HCT116 (cell line): ENCODE measurements at regions not wholly inside any gene's neighbourhood (a gene's known extent, or its start where the extent isn't known, plus 50 kb on each side); places are given as distances from the start of the nearest gene placed in this dataset.

Source experiments
- ATAC-seq: fragments of 200-7000 bp; cut with Tn5 transposase; 2 replicates; pipeline ENCODE4 v1.9.1; 2020; ENCODE audit warnings: mild to moderate bottlenecking, moderate library complexity
- BruUV-seq: library from RNA; stranded (reverse); fragments of 400-500 nt; replicated peaks from 2 replicates; lab custom pipeline; 2021; lab: Mats Ljungman, UMichigan
- CTCF ChIA-PET: fragments of 300-600 bp; sonication (Branson Sonifier 250); formaldehyde crosslinking; loops from one replicate; lab custom pipeline; 2021; ENCODE audit warnings: antibody characterized with exemption; lab: Charles Lee
- POLR2A ChIA-PET: fragments of 300-600, 350-600 bp; sonication (Branson Sonifier 250); formaldehyde crosslinking; loops from one replicate; lab custom pipeline; 2021; ENCODE audit warnings: antibody characterized with exemption; lab: Charles Lee
- RAD21 ChIA-PET, 2 experiments: fragments of 300-600 bp; sonication (Branson Sonifier 250); formaldehyde crosslinking; loops; one replicate each; lab custom pipeline; 2023; ENCODE audit warnings: low total read pairs in 2 of 2; ENCODE audit not compliant: uncharacterized antibody in 2 of 2, unreplicated experiment in 2 of 2, low non-redundant PET in 1 of 2; lab: Charles Lee
- DNase-seq: peaks from one replicate; pipeline ENCODE4 v3.0.0-alpha.2; 2010; ENCODE audit warnings: low read depth, low spot score
- H2AFZ ChIP-seq: fragments of 200-600 bp; shearing (Covaris generic), sonication (generic); 2 replicates; pipeline ENCODE4 v1.6.1; 2017; ENCODE audit warnings: low read depth, mixed run types, mixed read lengths, antibody characterized with exemption, low read length; ENCODE audit not compliant: poor library complexity, severe bottlenecking
- H3K27ac ChIP-seq: 2 replicates; pipeline ENCODE4 v1.5.1; 2012; ENCODE audit warnings: low read depth, low read length
- H3K27me3 ChIP-seq: fragments of 200-600 bp; sonication (generic); 2 replicates; pipeline ENCODE4 v1.6.1; 2016; ENCODE audit warnings: mixed run types, low read length, mixed read lengths; ENCODE audit not compliant: insufficient read depth
- H3K36me3 ChIP-seq, 2 experiments: fragments of 200-500 bp in 1 of 2; fragments of 200-600 bp in 1 of 2; sonication (Bioruptor generic) in 1 of 2; sonication (generic) in 1 of 2; 2 replicates each; pipeline versions ENCODE4 v1.5.1 to v1.6.1; 2014 to 2016; ENCODE audit warnings: low read length in 2 of 2, inconsistent platforms in 1 of 2, mixed read lengths in 1 of 2, mixed run types in 1 of 2; ENCODE audit not compliant: insufficient read depth in 2 of 2, control insufficient read depth in 1 of 2
- H3K4me1 ChIP-seq, 2 experiments: fragments of 200-600 bp in 1 of 2; sonication (generic) in 1 of 2; 2 replicates each; pipeline versions ENCODE4 v1.5.1 to v1.6.1; 2012 to 2017; ENCODE audit warnings: low read length in 2 of 2, inconsistent platforms in 1 of 2, mild to moderate bottlenecking in 1 of 2, mixed read lengths in 1 of 2, mixed run types in 1 of 2, moderate library complexity in 1 of 2; ENCODE audit not compliant: insufficient read depth in 2 of 2, control insufficient read depth in 1 of 2
- H3K4me2 ChIP-seq: fragments of 200-600 bp; sonication (generic); 2 replicates; pipeline ENCODE4 v1.6.1; 2017; ENCODE audit warnings: mixed run types, low read length, mixed read lengths
- H3K4me3 ChIP-seq, 2 experiments: fragments of 200-600 bp in 1 of 2; sonication (generic) in 1 of 2; replicated peaks in 1 of 2; 2 replicates each; pipeline ENCODE4 v1.5.1; 2011 to 2016; ENCODE audit warnings: low read length in 2 of 2, control low read depth in 1 of 2, low read depth in 1 of 2, mild to moderate bottlenecking in 1 of 2, mixed read lengths in 1 of 2, mixed run types in 1 of 2
- H3K79me2 ChIP-seq: fragments of 200-600 bp; sonication (generic); 2 replicates; pipeline ENCODE4 v1.6.1; 2017; ENCODE audit warnings: mild to moderate bottlenecking, mixed run types, low read length, moderate library complexity, mixed read lengths; ENCODE audit not compliant: insufficient read depth
- H3K9ac ChIP-seq: fragments of 200-600 bp; sonication (generic); 2 replicates; pipeline ENCODE4 v1.6.1; 2016; ENCODE audit warnings: low read length, mixed read lengths
- H3K9me2 ChIP-seq: fragments of 200-600 bp; sonication (generic), shearing (Covaris generic); 2 replicates; pipeline ENCODE4 v1.6.1; 2017; ENCODE audit warnings: mixed run types, mild to moderate bottlenecking, moderate library complexity; ENCODE audit not compliant: insufficient read depth
- H3K9me3 ChIP-seq, 2 experiments: fragments of 200-500 bp in 1 of 2; fragments of 200-600 bp in 1 of 2; sonication (Bioruptor generic) in 1 of 2; sonication (generic) in 1 of 2; 2 replicates each; pipeline ENCODE4 v1.6.1; 2014 to 2017; ENCODE audit warnings: low read length in 2 of 2, mixed read lengths in 2 of 2, inconsistent platforms in 1 of 2, low read depth in 1 of 2, mild to moderate bottlenecking in 1 of 2, mixed run types in 1 of 2, moderate library complexity in 1 of 2; ENCODE audit not compliant: control insufficient read depth in 1 of 2, insufficient read depth in 1 of 2
- H4K20me1 ChIP-seq: fragments of 200-600 bp; sonication (generic), shearing (Covaris generic); 2 replicates; pipeline ENCODE4 v1.6.1; 2017; ENCODE audit warnings: mixed run types, mild to moderate bottlenecking, moderate library complexity; ENCODE audit not compliant: insufficient read depth
- ELF1 ChIP-seq: IDR thresholded peaks from 2 replicates; pipeline ENCODE4 v1.6.1; 2012; ENCODE audit warnings: low read depth, borderline replicate concordance
- EZH2 ChIP-seq: fragments of 200-600 bp; sonication (generic); IDR thresholded peaks from 2 replicates; pipeline ENCODE4 v1.6.1; 2017; ENCODE audit warnings: antibody characterized with exemption, mixed run types
- EZH2phosphoT487 ChIP-seq: fragments of 200-600 bp; IDR thresholded peaks from 2 replicates; pipeline ENCODE4 v1.6.1; 2018; ENCODE audit warnings: antibody characterized with exemption, borderline replicate concordance
- MAX ChIP-seq: IDR thresholded peaks from 2 replicates; pipeline ENCODE4 v1.6.1; 2012
- POLR2A ChIP-seq: IDR thresholded peaks from 2 replicates; pipeline ENCODE4 v1.7.0; 2011; ENCODE audit warnings: borderline replicate concordance; ENCODE audit not compliant: insufficient read depth, insufficient read length; ENCODE audit errors: extremely low read depth
- REST ChIP-seq: IDR thresholded peaks from 2 replicates; pipeline ENCODE4 v1.6.1; 2012; ENCODE audit warnings: low read depth
- SRF ChIP-seq: IDR thresholded peaks from 2 replicates; pipeline ENCODE4 v1.6.1; 2012; ENCODE audit warnings: low read depth
- intact Hi-C: fragments of 100-400 bp; cut with micrococcal nuclease; formaldehyde crosslinking; loops from 2 replicates; pipeline ENCODE4 v1.10.0; 2022

- TF ChIP-seq SRF (no peak), MAX (no peak)
Measured at GRCh38 chr2:173613386-173613785, 258.7 kb downstream of the CDCA7 start (continued).

- H3K4me2 ChIP-seq: no peak overlapping the region
- H3K27ac ChIP-seq: no peak overlapping the region
- no peak for DNase-seq
- H3K9ac ChIP-seq: no peak overlapping the region
- no peak overlapping the region for H2AFZ ChIP-seq
- H3K4me3 ChIP-seq: no peak overlapping the region
- intact Hi-C loops: no loop called here
- H3K9me3 ChIP-seq: no peaks in the 10 kb centered on the region
- RAD21 ChIA-PET: no interaction called here
- H3K36me3 ChIP-seq: no peaks in the 10 kb centered on the region
- BruUV-seq: no TSS peak
- H3K27me3 ChIP-seq: no peaks in the 10 kb centered on the region
- CTCF ChIA-PET: no interaction called here
- no peaks in the 10 kb centered on the region for H3K79me2 ChIP-seq
- no peaks in the 10 kb centered on the region for H3K9me2 ChIP-seq
- H3K4me1 ChIP-seq: no peaks in the 10 kb centered on the region
- no peaks in the 10 kb centered on the region for H4K20me1 ChIP-seq
- no peak for TF ChIP-seq SRF
- no peak for TF ChIP-seq EZH2phosphoT487
- TF ChIP-seq ELF1: no peak
- TF ChIP-seq EZH2: no peak
- TF ChIP-seq POLR2A: no peak
- no peak for TF ChIP-seq REST
- no peak for ATAC-seq
- POLR2A ChIA-PET: no interaction called here
Measured at GRCh38 chr2:173614265-173614930, 259.7 kb downstream of the CDCA7 start.
